PFSK-1 (cell line): ENCODE measurements at regions not wholly inside any gene's neighbourhood (a gene's known extent, or its start where the extent isn't known, plus 50 kb on each side); places are given as distances from the start of the nearest gene placed in this dataset.

ENCODE experiments used
- FOXP2 ChIP-seq: optimal IDR thresholded peaks from 2 replicates; pipeline ENCODE3; 2011; ENCODE audit warnings: borderline replicate concordance, control low read depth, inconsistent platforms; ENCODE audit not compliant: insufficient read depth; ENCODE audit errors: extremely low read length, extremely low read depth
- POLR2AphosphoS5 ChIP-seq: IDR thresholded peaks from 2 replicates; pipeline ENCODE4 v1.6.1; 2012; ENCODE audit warnings: low read depth, mild to moderate bottlenecking, control low read depth, low read length, moderate library complexity
- REST ChIP-seq, 2 experiments: IDR thresholded peaks; 2 replicates each; pipeline versions ENCODE4 v1.6.1 to v1.8.0; 2011 to 2012; ENCODE audit warnings: low read depth in 2 of 2, low read length in 2 of 2, control low read depth in 1 of 2, inconsistent platforms in 1 of 2, mild to moderate bottlenecking in 1 of 2, moderate library complexity in 1 of 2; ENCODE audit not compliant: insufficient read depth in 1 of 2
- SIN3A ChIP-seq: IDR thresholded peaks from 2 replicates; pipeline ENCODE4 v1.6.1; 2012; ENCODE audit warnings: mild to moderate bottlenecking, low read length, moderate library complexity, borderline replicate concordance; ENCODE audit not compliant: insufficient read depth
- TAF1 ChIP-seq: IDR thresholded peaks from 2 replicates; pipeline ENCODE4 v1.6.1; 2012; ENCODE audit warnings: low read length, control low read depth, borderline replicate concordance; ENCODE audit not compliant: insufficient read depth

- TF ChIP-seq REST (IDR thresholded peaks at IDR 0.05; ENCODE audit: insufficient read depth in 1 of 2, low read depth in 2 of 2, low read length in 2 of 2) = no peak
- TF ChIP-seq POLR2AphosphoS5 = no peak
- TF ChIP-seq TAF1 = no peak
- no peak for TF ChIP-seq FOXP2
- no peak for TF ChIP-seq SIN3A
These were observed 65.4 kb upstream of the FAM9C start for GRCh38 chrX:13109817-13110216.

GRCh38 chrX:13103914-13104274 lies 59.5 kb upstream of the FAM9C start:
- TF ChIP-seq TAF1 = no peak
- TF ChIP-seq POLR2AphosphoS5 = no peak
- no peak for TF ChIP-seq SIN3A
- no peak for TF ChIP-seq FOXP2
- no peak for TF ChIP-seq REST (IDR thresholded peaks at IDR 0.05; ENCODE audit: insufficient read depth in 1 of 2, low read depth in 2 of 2, low read length in 2 of 2)

DNA sequence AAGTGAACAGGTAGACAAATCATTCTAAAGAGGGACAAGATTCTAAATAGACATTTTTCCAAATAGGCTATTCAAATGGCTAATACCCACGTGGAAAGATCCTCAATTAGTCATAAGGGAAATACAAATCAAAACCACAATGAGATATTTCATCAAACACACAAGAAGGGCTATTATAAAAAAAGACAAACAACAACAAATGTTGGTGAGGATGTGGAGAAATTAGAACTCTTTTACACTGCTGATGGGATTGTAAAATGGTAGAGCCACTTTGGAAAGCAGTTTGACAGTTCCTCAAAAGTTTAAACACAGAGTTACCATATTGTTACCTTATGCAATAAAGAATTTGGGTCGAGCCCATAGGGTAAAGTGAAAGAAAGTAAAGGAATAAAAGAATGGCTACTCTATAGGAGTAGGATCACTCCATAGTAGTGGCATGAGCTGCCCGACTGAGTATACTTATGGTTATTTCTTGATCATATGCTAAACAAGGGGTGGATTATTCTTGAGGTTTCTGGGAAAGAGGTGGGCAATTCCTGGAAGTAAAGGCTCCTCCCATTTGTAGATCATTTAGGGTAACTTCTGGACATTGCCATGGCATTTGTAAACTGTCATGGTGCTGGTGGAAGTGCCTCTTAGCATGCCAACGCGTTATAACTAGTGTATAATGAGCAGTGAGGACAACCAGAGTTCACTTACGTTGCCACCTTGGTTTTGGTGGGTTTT lies 58.9 kb upstream of the FAM9C start:
- TF ChIP-seq SIN3A = no peak

GRCh38 chrX:13102636-13103035 lies 58.2 kb upstream of the FAM9C start:
- TF ChIP-seq SIN3A (no peak), FOXP2 (no peak), REST (IDR thresholded peaks at IDR 0.05; ENCODE audit: insufficient read depth in 1 of 2, low read depth in 2 of 2, low read length in 2 of 2) (no peak), POLR2AphosphoS5 (no peak), TAF1 (no peak)

DNA sequence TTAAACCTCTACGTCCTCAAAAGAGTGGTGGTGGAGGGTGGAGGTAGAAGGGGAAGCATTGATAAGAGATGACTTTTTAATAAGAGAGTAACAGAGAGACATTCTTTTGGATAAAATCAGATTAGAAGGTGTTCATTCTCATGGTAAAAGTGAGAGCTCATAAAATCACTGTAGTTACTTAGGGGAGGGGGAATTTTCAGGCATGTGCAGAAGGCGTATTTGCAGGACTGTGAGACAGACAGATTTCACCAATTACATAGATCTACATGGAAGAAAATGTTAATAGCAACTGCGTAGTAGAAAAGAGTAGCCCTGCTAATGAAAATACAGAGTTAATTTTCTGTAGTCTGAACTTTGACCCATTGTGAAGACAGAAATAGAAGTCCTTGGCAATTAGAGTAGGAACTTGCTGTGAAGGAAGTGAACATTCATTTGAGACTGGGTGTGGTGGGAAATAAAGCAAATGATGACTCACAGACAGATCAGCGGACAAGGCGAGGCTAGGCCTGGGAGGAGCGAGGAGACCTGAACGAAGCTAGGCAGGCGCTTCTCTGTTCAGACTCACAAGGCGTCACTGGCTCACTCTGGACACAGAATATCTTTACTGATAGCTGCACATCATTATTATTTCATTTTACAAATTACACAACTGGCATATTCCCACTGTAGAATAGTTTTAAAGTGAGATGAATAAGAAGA lies 57.2 kb upstream of the FAM9C start:
- TF ChIP-seq REST (IDR thresholded peaks at IDR 0.05; ENCODE audit: insufficient read depth in 1 of 2, low read depth in 2 of 2, low read length in 2 of 2) (no peak), POLR2AphosphoS5 (no peak), SIN3A (no peak)
